IMR-90 (cell line): ENCODE measurements at regions not wholly inside any gene's neighbourhood (a gene's known extent, or its start where the extent isn't known, plus 50 kb on each side); places are given as distances from the start of the nearest gene placed in this dataset.

ENCODE experiments used
- CEBPB ChIP-seq: IDR thresholded peaks from 2 replicates; pipeline ENCODE4 v1.6.1; 2012; ENCODE audit warnings: low read depth, low read length, improper control_type of control experiment
- NFE2L2 ChIP-seq: fragments of 150-350 bp; IDR thresholded peaks from 2 replicates; pipeline ENCODE4 v1.6.1; 2016; ENCODE audit warnings: low read depth, mild to moderate bottlenecking, low read length
- POLR2A ChIP-seq: IDR thresholded peaks from 2 replicates; pipeline ENCODE4 v1.6.1; 2012; ENCODE audit warnings: mild to moderate bottlenecking, low read depth, low read length
- SMC3 ChIP-seq: fragments of 150-350 bp; IDR thresholded peaks from 2 replicates; pipeline ENCODE4 v1.6.1; 2016; ENCODE audit warnings: low read depth, mild to moderate bottlenecking, antibody characterized with exemption, low read length, moderate library complexity
- TF ChIP-seq, protein P1 (sequence below): conservative IDR thresholded peaks from 2 replicates; pipeline ENCODE4 v1.5.1; 2012; ENCODE audit warnings: mild to moderate bottlenecking, low read depth, low read length, improper control_type of control experiment
- TF ChIP-seq, protein P2 (sequence below): fragments of 150-350 bp; IDR thresholded peaks from 2 replicates; pipeline ENCODE4 v1.6.1; 2017; ENCODE audit warnings: mild to moderate bottlenecking, antibody characterized with exemption, low read length, low read depth
- TF ChIP-seq, protein P3 (sequence below): fragments of 150-350 bp; IDR thresholded peaks from 2 replicates; pipeline ENCODE4 v1.6.1; 2016; ENCODE audit warnings: low read depth, mild to moderate bottlenecking, low read length, moderate library complexity, borderline replicate concordance

DNA sequence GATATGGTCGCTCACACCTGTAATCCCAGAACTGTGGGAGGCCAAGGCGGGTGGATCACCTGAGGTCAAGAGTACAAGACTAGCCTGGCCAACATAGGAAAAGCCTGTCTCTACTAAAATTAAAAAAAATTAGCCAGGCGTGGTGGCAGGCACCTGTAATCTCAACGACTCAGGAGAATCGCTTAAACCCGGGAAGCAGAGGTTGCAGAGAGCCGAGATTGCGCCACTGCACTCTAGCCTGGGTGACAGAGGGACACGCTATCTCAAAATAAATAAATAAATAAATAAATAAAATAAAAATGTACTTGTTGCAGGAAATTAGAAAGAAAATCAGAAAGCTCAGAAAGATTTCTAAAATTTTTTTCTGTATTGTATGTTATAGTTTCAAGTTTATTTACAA is 113.9 kb downstream of the LITAF start:
- no peak for TF ChIP-seq SMC3
- no peak for TF ChIP-seq POLR2A
- TF ChIP-seq, protein P1, sequence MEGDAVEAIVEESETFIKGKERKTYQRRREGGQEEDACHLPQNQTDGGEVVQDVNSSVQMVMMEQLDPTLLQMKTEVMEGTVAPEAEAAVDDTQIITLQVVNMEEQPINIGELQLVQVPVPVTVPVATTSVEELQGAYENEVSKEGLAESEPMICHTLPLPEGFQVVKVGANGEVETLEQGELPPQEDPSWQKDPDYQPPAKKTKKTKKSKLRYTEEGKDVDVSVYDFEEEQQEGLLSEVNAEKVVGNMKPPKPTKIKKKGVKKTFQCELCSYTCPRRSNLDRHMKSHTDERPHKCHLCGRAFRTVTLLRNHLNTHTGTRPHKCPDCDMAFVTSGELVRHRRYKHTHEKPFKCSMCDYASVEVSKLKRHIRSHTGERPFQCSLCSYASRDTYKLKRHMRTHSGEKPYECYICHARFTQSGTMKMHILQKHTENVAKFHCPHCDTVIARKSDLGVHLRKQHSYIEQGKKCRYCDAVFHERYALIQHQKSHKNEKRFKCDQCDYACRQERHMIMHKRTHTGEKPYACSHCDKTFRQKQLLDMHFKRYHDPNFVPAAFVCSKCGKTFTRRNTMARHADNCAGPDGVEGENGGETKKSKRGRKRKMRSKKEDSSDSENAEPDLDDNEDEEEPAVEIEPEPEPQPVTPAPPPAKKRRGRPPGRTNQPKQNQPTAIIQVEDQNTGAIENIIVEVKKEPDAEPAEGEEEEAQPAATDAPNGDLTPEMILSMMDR = no peak
- no peak for TF ChIP-seq NFE2L2
- TF ChIP-seq, protein P2, sequence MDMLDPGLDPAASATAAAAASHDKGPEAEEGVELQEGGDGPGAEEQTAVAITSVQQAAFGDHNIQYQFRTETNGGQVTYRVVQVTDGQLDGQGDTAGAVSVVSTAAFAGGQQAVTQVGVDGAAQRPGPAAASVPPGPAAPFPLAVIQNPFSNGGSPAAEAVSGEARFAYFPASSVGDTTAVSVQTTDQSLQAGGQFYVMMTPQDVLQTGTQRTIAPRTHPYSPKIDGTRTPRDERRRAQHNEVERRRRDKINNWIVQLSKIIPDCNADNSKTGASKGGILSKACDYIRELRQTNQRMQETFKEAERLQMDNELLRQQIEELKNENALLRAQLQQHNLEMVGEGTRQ = no peak
- TF ChIP-seq CEBPB = no peak
- TF ChIP-seq, protein P3, sequence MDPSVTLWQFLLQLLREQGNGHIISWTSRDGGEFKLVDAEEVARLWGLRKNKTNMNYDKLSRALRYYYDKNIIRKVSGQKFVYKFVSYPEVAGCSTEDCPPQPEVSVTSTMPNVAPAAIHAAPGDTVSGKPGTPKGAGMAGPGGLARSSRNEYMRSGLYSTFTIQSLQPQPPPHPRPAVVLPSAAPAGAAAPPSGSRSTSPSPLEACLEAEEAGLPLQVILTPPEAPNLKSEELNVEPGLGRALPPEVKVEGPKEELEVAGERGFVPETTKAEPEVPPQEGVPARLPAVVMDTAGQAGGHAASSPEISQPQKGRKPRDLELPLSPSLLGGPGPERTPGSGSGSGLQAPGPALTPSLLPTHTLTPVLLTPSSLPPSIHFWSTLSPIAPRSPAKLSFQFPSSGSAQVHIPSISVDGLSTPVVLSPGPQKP = no peak
